Keratinocyte (primary cell): ENCODE measurements at regions not wholly inside any gene's neighbourhood (a gene's known extent, or its start where the extent isn't known, plus 50 kb on each side); places are given as distances from the start of the nearest gene placed in this dataset.

Experiments used
- DNase-seq: peaks from one replicate; pipeline ENCODE4 v3.0.0-alpha.2; 2011; ENCODE audit warnings: low read depth, missing footprints, low spot score
- FAIRE-seq: peaks from 2 replicates; lab custom pipeline; 2011; peaks lifted over from hg19 to GRCh38; lab: Jason Lieb, UNC
- H2AFZ ChIP-seq: 2 replicates; pipeline ENCODE4 v1.6.0; 2012; ENCODE audit warnings: low read length, control low read depth, inconsistent platforms; ENCODE audit not compliant: control insufficient read depth
- H3K27ac ChIP-seq: 2 replicates; pipeline ENCODE4 v1.5.1; 2011; ENCODE audit warnings: low read length; ENCODE audit not compliant: control insufficient read depth, insufficient read depth
- H3K27me3 ChIP-seq: 3 replicates; pipeline ENCODE4 v1.6.0; 2011; ENCODE audit warnings: low read length; ENCODE audit not compliant: control insufficient read depth, insufficient read depth; ENCODE audit errors: extremely low read depth
- H3K36me3 ChIP-seq, 2 experiments: 2 replicates in 1 of 2; 3 replicates in 1 of 2; pipeline ENCODE4 v1.5.1; 2011; ENCODE audit warnings: low read length in 2 of 2, mild to moderate bottlenecking in 1 of 2; ENCODE audit not compliant: control insufficient read depth in 2 of 2, insufficient read depth in 2 of 2; ENCODE audit errors: extremely low read depth in 1 of 2
- H3K4me1 ChIP-seq: 3 replicates; pipeline ENCODE4 v1.5.1; 2011; ENCODE audit warnings: low read length; ENCODE audit not compliant: control insufficient read depth, insufficient read depth; ENCODE audit errors: extremely low read depth
- H3K4me2 ChIP-seq: 3 replicates; pipeline ENCODE4 v1.6.0; 2011; ENCODE audit warnings: low read depth, low read length; ENCODE audit not compliant: control insufficient read depth, insufficient read depth; ENCODE audit errors: extremely low read depth
- H3K4me3 ChIP-seq, 3 experiments: fragments of 200-600 bp in 1 of 3; sonication (generic) in 1 of 3; 2 replicates in 2 of 3; 3 replicates in 1 of 3; pipeline ENCODE4 v1.5.1; 2011 to 2016; ENCODE audit warnings: low read length in 3 of 3, mild to moderate bottlenecking in 3 of 3, control low read depth in 2 of 3, inconsistent platforms in 1 of 3, low read depth in 1 of 3, mixed read lengths in 1 of 3, mixed run types in 1 of 3, moderate library complexity in 1 of 3; ENCODE audit not compliant: control insufficient read depth in 2 of 3, insufficient read depth in 2 of 3; ENCODE audit errors: extremely low read depth in 1 of 3
- H3K79me2 ChIP-seq: 2 replicates; pipeline ENCODE4 v1.6.0; 2012; ENCODE audit warnings: low read length; ENCODE audit not compliant: control insufficient read depth, insufficient read depth
- H3K9ac ChIP-seq: 3 replicates; pipeline ENCODE4 v1.6.0; 2011; ENCODE audit warnings: low read length; ENCODE audit not compliant: control insufficient read depth, insufficient read depth; ENCODE audit errors: extremely low read depth
- H3K9me1 ChIP-seq: 3 replicates; pipeline ENCODE4 v1.6.0; 2011; ENCODE audit warnings: low read length; ENCODE audit not compliant: control insufficient read depth, insufficient read depth; ENCODE audit errors: extremely low read depth
- H3K9me3 ChIP-seq: 2 replicates; pipeline ENCODE4 v1.5.1; 2012; ENCODE audit warnings: low read depth, low read length; ENCODE audit not compliant: control insufficient read depth
- H4K20me1 ChIP-seq: 3 replicates; pipeline ENCODE4 v1.6.0; 2011; ENCODE audit warnings: low read length; ENCODE audit not compliant: control insufficient read depth, insufficient read depth; ENCODE audit errors: extremely low read depth
- EZH2 ChIP-seq: IDR thresholded peaks from one replicate; pipeline ENCODE4 v1.6.1; 2012; ENCODE audit warnings: inconsistent platforms, mild to moderate bottlenecking, low read length, moderate library complexity
- dilution Hi-C: fragments of 300-500 bp; cut with MboI; formaldehyde crosslinking; loops from one replicate; pipeline ENCODE4 v1.7.0; 2020; ENCODE audit warnings: low sequenced_read_pairs; ENCODE audit not compliant: extremely low pct_ligation_motif_present
- TF ChIP-seq, protein P1 (sequence below), 3 experiments: IDR thresholded peaks in 1 of 3; conservative IDR thresholded peaks in 1 of 3; optimal IDR thresholded peaks in 1 of 3; 2 replicates in 2 of 3; 3 replicates in 1 of 3; pipeline versions ENCODE3 to v1.5.1; 2011; ENCODE audit warnings: low read length in 3 of 3, mild to moderate bottlenecking in 3 of 3, moderate library complexity in 2 of 3, control low read depth in 1 of 3, inconsistent platforms in 1 of 3; ENCODE audit not compliant: insufficient read depth in 2 of 3; ENCODE audit errors: extremely low read depth in 1 of 3

DNA sequence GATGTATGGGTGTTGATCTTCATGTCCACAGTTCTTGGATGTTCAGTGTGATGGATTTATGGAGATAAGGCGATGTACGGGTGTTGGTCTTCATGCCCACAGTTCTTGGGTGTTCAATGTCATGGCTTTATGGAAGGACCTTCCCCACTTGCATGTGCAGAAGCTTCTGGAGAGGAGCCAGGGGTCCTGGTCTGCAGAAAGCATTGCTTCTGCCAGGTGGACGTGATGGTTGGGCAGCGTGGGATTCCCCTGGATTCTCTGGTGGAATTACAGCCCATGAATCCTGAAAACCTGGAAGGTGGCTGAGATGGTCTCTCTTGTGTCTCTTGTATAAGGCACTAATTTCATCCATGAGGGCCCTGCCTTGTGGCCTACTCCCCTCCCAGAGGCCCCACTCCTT, 183.7 kb upstream of the TCERG1L start:
- Histone ChIP-seq H3K79me2 (no peaks in the 10 kb centered on the region), H3K27me3 (no peaks in the 10 kb centered on the region), H3K4me2 (no peak overlapping the region), H3K9me3 (peaks cover 13% of the 10 kb centered on the region), H3K9me1 (no peaks in the 10 kb centered on the region), H3K4me1 (no peaks in the 10 kb centered on the region), H2AFZ (no peak overlapping the region), H3K36me3 (no peaks in the 10 kb centered on the region), H3K4me3 (no peak overlapping the region), H3K27ac (no peak overlapping the region), H4K20me1 (no peaks in the 10 kb centered on the region), H3K9ac (no peak overlapping the region)
- DNase-seq, result no peak
- dilution Hi-C loops, result no loop called here
- TF ChIP-seq, protein P1, sequence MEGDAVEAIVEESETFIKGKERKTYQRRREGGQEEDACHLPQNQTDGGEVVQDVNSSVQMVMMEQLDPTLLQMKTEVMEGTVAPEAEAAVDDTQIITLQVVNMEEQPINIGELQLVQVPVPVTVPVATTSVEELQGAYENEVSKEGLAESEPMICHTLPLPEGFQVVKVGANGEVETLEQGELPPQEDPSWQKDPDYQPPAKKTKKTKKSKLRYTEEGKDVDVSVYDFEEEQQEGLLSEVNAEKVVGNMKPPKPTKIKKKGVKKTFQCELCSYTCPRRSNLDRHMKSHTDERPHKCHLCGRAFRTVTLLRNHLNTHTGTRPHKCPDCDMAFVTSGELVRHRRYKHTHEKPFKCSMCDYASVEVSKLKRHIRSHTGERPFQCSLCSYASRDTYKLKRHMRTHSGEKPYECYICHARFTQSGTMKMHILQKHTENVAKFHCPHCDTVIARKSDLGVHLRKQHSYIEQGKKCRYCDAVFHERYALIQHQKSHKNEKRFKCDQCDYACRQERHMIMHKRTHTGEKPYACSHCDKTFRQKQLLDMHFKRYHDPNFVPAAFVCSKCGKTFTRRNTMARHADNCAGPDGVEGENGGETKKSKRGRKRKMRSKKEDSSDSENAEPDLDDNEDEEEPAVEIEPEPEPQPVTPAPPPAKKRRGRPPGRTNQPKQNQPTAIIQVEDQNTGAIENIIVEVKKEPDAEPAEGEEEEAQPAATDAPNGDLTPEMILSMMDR (optimal IDR thresholded peaks at IDR 0.05 in 1 of 3, IDR thresholded peaks at IDR 0.05 in 1 of 3, conservative IDR thresholded peaks at IDR 0.05 in 1 of 3; ENCODE audit: extremely low read depth in 1 of 3, insufficient read depth in 2 of 3, low read length in 3 of 3), result no peak
- no peak for TF ChIP-seq EZH2
- no peak for FAIRE-seq

DNA sequence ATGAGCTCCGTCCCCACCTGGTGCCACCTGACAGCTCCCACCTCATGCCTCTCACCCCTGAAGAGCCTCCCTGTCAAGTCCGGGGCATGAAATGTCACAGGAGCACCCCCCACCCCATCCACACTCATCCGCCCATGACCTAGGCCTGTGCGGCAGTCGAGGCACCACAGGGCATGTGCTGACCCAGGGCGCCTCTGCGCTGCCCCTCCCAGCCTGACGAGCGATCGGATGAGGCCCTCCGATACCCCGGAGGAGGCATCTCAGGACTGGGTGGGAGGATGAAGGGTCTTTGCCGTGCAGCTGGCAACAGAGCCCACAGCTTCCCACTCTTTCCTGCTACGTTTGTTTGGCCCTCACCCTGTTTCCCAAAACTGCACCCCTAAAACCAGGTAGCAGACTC, 184.4 kb upstream of the TCERG1L start:
- H3K27me3 ChIP-seq, result no peaks in the 10 kb centered on the region
- peaks cover 16% of the 10 kb centered on the region for H3K9me3 ChIP-seq
- dilution Hi-C loops, result no loop called here

More for the DNA sequence above, 184.4 kb upstream of the TCERG1L start:
- no peak overlapping the region for H3K27ac ChIP-seq
- H4K20me1 ChIP-seq, result no peaks in the 10 kb centered on the region
- TF ChIP-seq, protein P1 (optimal IDR thresholded peaks at IDR 0.05 in 1 of 3, IDR thresholded peaks at IDR 0.05 in 1 of 3, conservative IDR thresholded peaks at IDR 0.05 in 1 of 3; ENCODE audit: extremely low read depth in 1 of 3, insufficient read depth in 2 of 3, low read length in 3 of 3), result no peak
- TF ChIP-seq EZH2, result no peak
- H3K4me1 ChIP-seq, result no peaks in the 10 kb centered on the region
- DNase-seq (no peak), FAIRE-seq (no peak)
- H3K36me3 ChIP-seq, result no peaks in the 10 kb centered on the region
- H2AFZ ChIP-seq, result no peak overlapping the region
- H3K4me2 ChIP-seq, result no peak overlapping the region
- no peaks in the 10 kb centered on the region for H3K9me1 ChIP-seq
- H3K79me2 ChIP-seq, result no peaks in the 10 kb centered on the region
- H3K9ac ChIP-seq, result no peak overlapping the region
- no peak overlapping the region for H3K4me3 ChIP-seq
